ENCODE measurements at regions not wholly inside any gene's neighbourhood (a gene's known extent, or its start where the extent isn't known, plus 50 kb on each side); places are given as distances from the start of the nearest gene placed in this dataset.

GRCh38 chr4:156177941-156178340, 224.3 kb upstream of the CTSO start:
- no peak for ATAC-seq
- H3K4me1 ChIP-seq: no peaks in the 10 kb centered on the region
- WGBS, 4 donors: 91 to 96% (median 94%) methylated on average over 3 of the region's 3 CpGs
- peaks cover 0 to 6% (median 0%) of the 10 kb centered on the region in 12 donors for H3K9me3 ChIP-seq
- no peak overlapping the region for H3K27ac ChIP-seq
- DNase-seq: no peak
- no peak for TF ChIP-seq CTCF (IDR thresholded peaks at IDR 0.05)
- no peak for TF ChIP-seq POLR2A (IDR thresholded peaks at IDR 0.05)
- H3K36me3 ChIP-seq: no peaks in the 10 kb centered on the region
- H3K27me3 ChIP-seq: no peaks in the 10 kb centered on the region
- intact Hi-C loops (cut with DNase I): no loop called here
- no peak overlapping the region for H3K4me3 ChIP-seq

- Histone ChIP-seq H3K36me3 (no peaks in the 10 kb centered on the region), H3K27me3 (no peaks in the 10 kb centered on the region), H3K27ac (no peak overlapping the region), H3K4me1 (no peaks in the 10 kb centered on the region), H3K4me3 (no peak overlapping the region), H3K9me3 (peaks cover 0 to 6% (median 0%) of the 10 kb centered on the region in 12 donors)
- ATAC-seq: no peak
- 67 to 75% (median 71%) methylated on average over 3 of the region's 3 CpGs for WGBS, 4 donors
- intact Hi-C loops (cut with DNase I): no loop called here
- DNase-seq: no peak
- TF ChIP-seq CTCF (IDR thresholded peaks at IDR 0.05) (no peak), POLR2A (IDR thresholded peaks at IDR 0.05) (no peak)
Observed at GRCh38 chr4:156176896-156177295, 223.2 kb upstream of the CTSO start.

GRCh38 chr4:156173937-156174336, 220.3 kb upstream of the CTSO start:
- Histone ChIP-seq H3K27me3 (no peaks in the 10 kb centered on the region), H3K9me3 (peaks cover 0 to 6% (median 0%) of the 10 kb centered on the region in 12 donors), H3K36me3 (no peaks in the 10 kb centered on the region), H3K4me1 (peaks cover 0 to 5% (median 0%) of the 10 kb centered on the region in 12 donors), H3K4me3 (no peak overlapping the region), H3K27ac (no peak overlapping the region)
- WGBS, 4 donors: 88 to 95% (median 91%) methylated on average over 1 of the region's 1 CpG
- intact Hi-C loops (cut with DNase I): no loop called here
- ATAC-seq: no peak
- DNase-seq: no peak
- TF ChIP-seq CTCF (IDR thresholded peaks at IDR 0.05) (no peak), POLR2A (IDR thresholded peaks at IDR 0.05) (no peak)

GRCh38 chr4:156173486-156173885, 219.8 kb upstream of the CTSO start:
- no peaks in the 10 kb centered on the region for H3K36me3 ChIP-seq
- peaks cover 0 to 6% (median 0%) of the 10 kb centered on the region in 12 donors for H3K9me3 ChIP-seq
- no peak for TF ChIP-seq POLR2A (IDR thresholded peaks at IDR 0.05)
- TF ChIP-seq CTCF (IDR thresholded peaks at IDR 0.05): no peak
- H3K27me3 ChIP-seq: no peaks in the 10 kb centered on the region
- H3K4me3 ChIP-seq: no peak overlapping the region
- DNase-seq (no peak), ATAC-seq (no peak)
- H3K4me1 ChIP-seq: peaks cover 0 to 7% (median 0%) of the 10 kb centered on the region in 12 donors
- H3K27ac ChIP-seq: no peak overlapping the region
- intact Hi-C loops (cut with DNase I): no loop called here
